ENCODE measurements at regions not wholly inside any gene's neighbourhood (a gene's known extent, or its start where the extent isn't known, plus 50 kb on each side); places are given as distances from the start of the nearest gene placed in this dataset.

DNA sequence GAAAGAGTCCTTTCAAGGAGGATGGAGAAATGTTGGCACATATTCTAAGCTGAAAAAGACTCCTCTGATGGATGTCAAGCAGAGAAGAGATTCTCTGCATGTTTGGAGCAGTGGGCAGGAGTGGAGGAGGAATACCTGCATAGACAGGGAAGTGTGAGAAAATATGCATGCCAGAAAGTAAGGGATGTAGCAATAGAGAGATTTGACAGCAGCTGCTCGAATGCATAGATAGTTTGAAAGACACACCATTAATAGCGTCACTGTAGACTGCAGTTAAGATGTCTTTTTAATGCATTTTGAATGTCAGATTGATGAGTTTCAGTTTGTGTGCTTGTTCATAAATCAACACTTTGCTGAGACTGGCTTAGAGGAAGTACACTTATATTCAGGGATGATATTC, 169.9 kb upstream of the POT1 start:
- H3K36me3 Mint-ChIP-seq (ENCODE audit: low read depth, unreplicated experiment): no peaks in the 10 kb centered on the region
- FAIRE-seq: no peak
- no peak for DNase-seq (ENCODE audit: low read depth)

DNA sequence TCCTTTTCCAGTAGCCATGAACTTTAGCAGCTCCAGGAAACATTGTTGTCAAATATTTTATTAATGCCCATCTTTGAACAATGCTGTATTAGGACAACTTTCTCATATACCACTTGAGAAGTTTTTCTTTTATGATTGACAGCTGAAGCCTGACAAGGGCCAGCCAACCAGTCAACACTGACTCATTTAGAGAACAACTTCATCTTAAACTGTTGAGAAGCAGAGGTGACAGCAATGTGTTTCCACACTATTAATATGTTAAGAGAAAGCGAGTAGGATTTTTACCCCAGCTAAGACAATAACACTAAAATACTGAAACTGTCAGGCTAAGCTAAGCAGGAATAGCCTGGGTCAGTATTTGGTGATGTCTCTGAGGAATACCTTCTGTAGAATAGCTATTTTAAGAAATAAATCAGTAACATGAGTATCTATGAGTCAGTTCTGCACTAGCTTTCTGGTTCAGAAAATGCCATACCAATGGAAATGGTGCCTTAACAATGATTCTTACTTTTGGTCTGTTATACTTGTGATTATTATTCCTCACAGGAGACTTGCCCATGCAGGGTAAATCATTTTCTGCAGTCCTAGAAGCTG, 168.8 kb upstream of the POT1 start:
- Histone ChIP-seq H3K27me3 (ENCODE audit: insufficient read depth, low read length) (no peaks in the 10 kb centered on the region), H3K36me3 (ENCODE audit: insufficient read depth, low read length) (no peaks in the 10 kb centered on the region), H3K9me3 (ENCODE audit: insufficient read depth, low read depth, low read length) (no peaks in the 10 kb centered on the region), H3K27ac (ENCODE audit: low read depth, low read length) (no peak overlapping the region), H3K4me1 (ENCODE audit: insufficient read depth, low read length) (no peaks in the 10 kb centered on the region), H4K20me1 (ENCODE audit: insufficient read depth, low read length) (no peaks in the 10 kb centered on the region), H3K4me3 (ENCODE audit: insufficient read depth, low read depth, low read length) (no peak overlapping the region), H3K4me2 (ENCODE audit: low read length) (no peak overlapping the region), H3K79me2 (ENCODE audit: insufficient read depth, low read length) (no peaks in the 10 kb centered on the region), H3K9ac (ENCODE audit: low read length) (no peak overlapping the region), H2AFZ (ENCODE audit: low read depth, low read length) (no peak overlapping the region)
- no peak for TF ChIP-seq CTCF (IDR thresholded peaks at IDR 0.05; ENCODE audit: insufficient read depth, low read depth, low read length)
- TF ChIP-seq EZH2 (IDR thresholded peaks at IDR 0.05; ENCODE audit: insufficient read depth, low read length): no peak
- Mint-ChIP-seq H3K36me3 (ENCODE audit: low read depth, unreplicated experiment) (no peaks in the 10 kb centered on the region), H3K9me3 (ENCODE audit: unreplicated experiment) (peaks cover 2% of the 10 kb centered on the region), H3K27ac (ENCODE audit: unreplicated experiment) (no peak overlapping the region), H3K4me1 (ENCODE audit: low read depth, unreplicated experiment) (peaks cover 10% of the 10 kb centered on the region), H3K4me3 (ENCODE audit: unreplicated experiment) (no peak overlapping the region), H3K27me3 (ENCODE audit: low read depth, unreplicated experiment) (no peaks in the 10 kb centered on the region)
- FAIRE-seq (no peak), DNase-seq (ENCODE audit: low read depth) (peak; percentile 12)

More for the DNA sequence above, 169.9 kb upstream of the POT1 start:
- no peak overlapping the region for H3K9ac ChIP-seq (ENCODE audit: low read length)
- no peaks in the 10 kb centered on the region for H3K9me3 ChIP-seq (ENCODE audit: insufficient read depth, low read depth, low read length)
- H3K4me3 ChIP-seq (ENCODE audit: insufficient read depth, low read depth, low read length): no peak overlapping the region
- Mint-ChIP-seq H3K27ac (ENCODE audit: unreplicated experiment) (no peak overlapping the region), H3K4me1 (ENCODE audit: low read depth, unreplicated experiment) (peaks cover 10% of the 10 kb centered on the region), H3K9me3 (ENCODE audit: unreplicated experiment) (peaks cover 7% of the 10 kb centered on the region), H3K27me3 (ENCODE audit: low read depth, unreplicated experiment) (no peaks in the 10 kb centered on the region), H3K4me3 (ENCODE audit: unreplicated experiment) (no peak overlapping the region)
- H4K20me1 ChIP-seq (ENCODE audit: insufficient read depth, low read length): no peaks in the 10 kb centered on the region
- TF ChIP-seq EZH2 (IDR thresholded peaks at IDR 0.05; ENCODE audit: insufficient read depth, low read length) (no peak), CTCF (IDR thresholded peaks at IDR 0.05; ENCODE audit: insufficient read depth, low read depth, low read length) (no peak)
- H3K4me1 ChIP-seq (ENCODE audit: insufficient read depth, low read length): no peaks in the 10 kb centered on the region
- H3K27ac ChIP-seq (ENCODE audit: low read depth, low read length): no peak overlapping the region
- H3K4me2 ChIP-seq (ENCODE audit: low read length): no peak overlapping the region
- H3K79me2 ChIP-seq (ENCODE audit: insufficient read depth, low read length): no peaks in the 10 kb centered on the region
- H3K27me3 ChIP-seq (ENCODE audit: insufficient read depth, low read length): no peaks in the 10 kb centered on the region
- no peak overlapping the region for H2AFZ ChIP-seq (ENCODE audit: low read depth, low read length)
- H3K36me3 ChIP-seq (ENCODE audit: insufficient read depth, low read length): no peaks in the 10 kb centered on the region

- no peak overlapping the region for H2AFZ ChIP-seq (ENCODE audit: low read depth, low read length)
- H3K4me3 ChIP-seq (ENCODE audit: insufficient read depth, low read depth, low read length): no peak overlapping the region
- peaks cover 4% of the 10 kb centered on the region for H3K4me1 Mint-ChIP-seq (ENCODE audit: low read depth, unreplicated experiment)
- TF ChIP-seq CTCF (IDR thresholded peaks at IDR 0.05; ENCODE audit: insufficient read depth, low read depth, low read length) (no peak), EZH2 (IDR thresholded peaks at IDR 0.05; ENCODE audit: insufficient read depth, low read length) (no peak)
- H3K9ac ChIP-seq (ENCODE audit: low read length): no peak overlapping the region
- no peak overlapping the region for H3K4me2 ChIP-seq (ENCODE audit: low read length)
- no peaks in the 10 kb centered on the region for H3K79me2 ChIP-seq (ENCODE audit: insufficient read depth, low read length)
- H3K27ac Mint-ChIP-seq (ENCODE audit: unreplicated experiment): no peak overlapping the region
- H3K27me3 Mint-ChIP-seq (ENCODE audit: low read depth, unreplicated experiment): no peaks in the 10 kb centered on the region
- no peaks in the 10 kb centered on the region for H3K36me3 ChIP-seq (ENCODE audit: insufficient read depth, low read length)
- no peak overlapping the region for H3K27ac ChIP-seq (ENCODE audit: low read depth, low read length)
- no peak overlapping the region for H3K4me3 Mint-ChIP-seq (ENCODE audit: unreplicated experiment)
- no peaks in the 10 kb centered on the region for H3K9me3 ChIP-seq (ENCODE audit: insufficient read depth, low read depth, low read length)
- H4K20me1 ChIP-seq (ENCODE audit: insufficient read depth, low read length): no peaks in the 10 kb centered on the region
- FAIRE-seq: no peak
- H3K36me3 Mint-ChIP-seq (ENCODE audit: low read depth, unreplicated experiment): no peaks in the 10 kb centered on the region
- no peak for DNase-seq (ENCODE audit: low read depth)
- H3K27me3 ChIP-seq (ENCODE audit: insufficient read depth, low read length): no peaks in the 10 kb centered on the region
- no peaks in the 10 kb centered on the region for H3K4me1 ChIP-seq (ENCODE audit: insufficient read depth, low read length)
- H3K9me3 Mint-ChIP-seq (ENCODE audit: unreplicated experiment): no peaks in the 10 kb centered on the region
These were observed 161.0 kb upstream of the POT1 start for GRCh38 chr7:125090596-125090995.

All from astrocyte (in vitro differentiated cells and primary cell).